HG02798 (cell line): ENCODE measurements at regions not wholly inside any gene's neighbourhood (a gene's known extent, or its start where the extent isn't known, plus 50 kb on each side); places are given as distances from the start of the nearest gene placed in this dataset.

Source experiments
- ATAC-seq: cut with Tn5 transposase; IDR thresholded peaks from one replicate; pipeline ENCODE4 v1.9.1; 2021; ENCODE audit warnings: mild to moderate bottlenecking; ENCODE audit not compliant: unreplicated experiment, poor library complexity

GRCh38 chr6:145283856-145284255 is 451.5 kb downstream of the EPM2A start:
- no peak for ATAC-seq

GRCh38 chr6:145286916-145287315 is 448.4 kb downstream of the EPM2A start:
- ATAC-seq = no peak

DNA sequence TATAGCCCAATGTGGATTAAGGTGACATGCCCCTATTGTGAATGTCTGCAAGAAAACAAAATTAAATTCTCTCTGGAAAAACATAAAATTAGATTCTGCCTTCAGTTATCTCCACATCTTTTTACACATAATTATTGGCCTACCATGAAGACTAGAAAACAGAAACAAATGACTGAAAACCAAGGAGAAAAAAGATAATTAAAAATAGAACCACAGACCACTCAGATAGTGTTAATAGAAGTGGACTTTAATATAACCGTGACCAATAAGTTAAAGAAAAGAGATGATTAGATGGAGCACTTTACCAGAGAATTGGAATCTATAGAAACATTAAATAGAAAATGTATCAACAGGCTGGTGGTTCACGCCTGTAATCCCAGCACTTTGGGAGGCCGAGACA is 445.7 kb downstream of the EPM2A start:
- ATAC-seq = no peak

DNA sequence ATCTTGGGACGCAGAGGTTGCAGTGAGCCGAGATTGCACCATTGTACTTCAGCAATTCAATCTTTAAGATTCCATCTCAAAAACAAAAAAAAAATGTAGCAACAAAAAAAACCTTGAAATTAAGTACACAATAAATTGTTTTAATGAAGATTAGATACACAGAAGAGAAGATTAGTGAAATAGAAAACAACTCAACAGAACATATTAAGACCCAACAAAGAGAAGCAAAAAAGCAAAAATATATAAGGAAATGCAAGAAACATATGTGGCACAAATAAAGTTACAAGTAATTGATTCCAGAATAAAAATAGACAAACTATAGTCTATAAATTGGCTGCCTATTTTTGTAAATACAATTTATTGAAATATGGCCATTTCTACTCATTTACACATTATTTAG is 445.2 kb downstream of the EPM2A start:
- ATAC-seq = no peak

DNA sequence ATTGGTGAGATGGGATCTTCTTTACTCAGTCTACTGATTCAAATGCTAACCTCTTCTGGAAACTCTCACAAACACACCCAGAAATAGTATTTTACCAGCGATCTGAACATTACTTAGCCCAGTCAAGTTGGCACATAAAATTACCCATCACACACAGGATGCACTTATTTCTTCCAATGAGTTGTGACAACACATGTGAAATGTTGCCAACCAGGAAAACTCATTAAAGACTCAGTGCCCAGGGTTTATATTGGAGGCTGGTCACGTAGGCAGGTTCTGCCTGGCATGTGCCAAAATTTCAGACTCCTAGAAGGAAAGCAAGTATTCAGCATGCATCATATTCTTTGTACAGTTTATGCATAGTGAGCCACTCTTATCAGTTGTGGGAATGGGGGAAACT is 443.3 kb downstream of the EPM2A start:
- no peak for ATAC-seq

DNA sequence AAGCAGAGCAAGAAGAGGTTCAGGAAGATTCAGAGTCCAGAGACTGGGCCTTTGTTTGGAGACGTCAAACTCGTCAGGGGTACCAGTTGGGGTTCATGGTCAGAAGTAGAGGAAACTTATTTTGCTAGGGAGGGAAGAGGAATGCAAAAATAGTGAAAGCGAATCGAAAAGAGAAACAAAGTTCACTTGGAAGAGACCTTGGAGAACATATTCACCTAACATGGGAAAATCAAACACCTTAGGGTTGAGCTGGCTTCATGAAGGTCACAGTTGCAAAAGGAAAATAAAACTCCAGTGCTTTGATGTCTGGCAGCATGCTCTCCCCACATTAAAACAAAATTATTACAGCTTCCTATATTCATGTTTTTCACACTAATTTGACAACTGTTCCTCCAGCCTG is 440.4 kb downstream of the EPM2A start:
- no peak for ATAC-seq

- no peak for ATAC-seq
Observed at GRCh38 chr6:145295746-145296145, 439.6 kb downstream of the EPM2A start.

- ATAC-seq = no peak
Observed at GRCh38 chr6:145305670-145306069, 429.6 kb downstream of the EPM2A start.

- ATAC-seq = no peak
Observed at GRCh38 chr6:145306489-145306888, 428.8 kb downstream of the EPM2A start.

DNA sequence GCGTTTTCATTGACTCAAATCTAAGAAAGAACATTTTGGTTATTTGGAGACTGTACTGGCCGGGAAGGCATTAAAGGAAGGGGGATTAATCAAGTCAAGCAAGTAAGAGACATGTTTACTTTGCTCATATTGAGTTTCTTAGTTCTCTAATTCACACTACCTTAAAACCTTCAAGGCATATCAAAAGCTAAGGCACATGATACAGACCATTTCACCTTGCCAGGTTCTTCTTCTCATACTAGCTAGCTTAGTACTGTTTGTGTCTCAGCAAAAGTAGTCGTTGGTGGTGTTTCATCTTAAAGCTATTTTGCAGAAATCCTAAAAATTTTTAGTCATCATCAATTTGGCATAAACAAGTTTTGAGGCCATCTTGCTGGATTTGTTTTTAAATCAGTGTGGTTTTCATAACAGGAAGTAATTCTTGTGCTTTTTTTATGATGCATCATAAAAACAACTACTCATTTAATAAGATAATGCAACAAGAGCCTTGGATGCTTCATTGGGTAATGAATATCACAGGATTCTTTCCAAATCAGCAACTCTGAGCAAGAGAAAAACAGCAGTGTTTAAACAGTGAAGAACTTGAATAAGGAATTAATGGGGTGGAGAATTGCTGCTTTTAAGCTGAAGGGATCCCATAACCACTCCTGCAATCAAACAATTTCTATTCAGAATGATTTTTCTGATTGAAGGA is 425.3 kb downstream of the EPM2A start:
- no peak for ATAC-seq

GRCh38 chr6:145312481-145312880 is 422.8 kb downstream of the EPM2A start:
- no peak for ATAC-seq

- ATAC-seq = no peak
Observed at GRCh38 chr6:145313041-145313855, 422.1 kb downstream of the EPM2A start.

GRCh38 chr6:145315982-145316600 is 419.2 kb downstream of the EPM2A start:
- ATAC-seq = no peak

- ATAC-seq = no peak
Observed at GRCh38 chr6:145318952-145319351, 416.4 kb downstream of the EPM2A start.

- ATAC-seq = no peak
Observed at GRCh38 chr6:145319605-145320004, 415.7 kb downstream of the EPM2A start.

- no peak for ATAC-seq
Observed at GRCh38 chr6:145323646-145324045, 411.7 kb downstream of the EPM2A start.

GRCh38 chr6:145327586-145327985 is 407.7 kb downstream of the EPM2A start:
- ATAC-seq = no peak

DNA sequence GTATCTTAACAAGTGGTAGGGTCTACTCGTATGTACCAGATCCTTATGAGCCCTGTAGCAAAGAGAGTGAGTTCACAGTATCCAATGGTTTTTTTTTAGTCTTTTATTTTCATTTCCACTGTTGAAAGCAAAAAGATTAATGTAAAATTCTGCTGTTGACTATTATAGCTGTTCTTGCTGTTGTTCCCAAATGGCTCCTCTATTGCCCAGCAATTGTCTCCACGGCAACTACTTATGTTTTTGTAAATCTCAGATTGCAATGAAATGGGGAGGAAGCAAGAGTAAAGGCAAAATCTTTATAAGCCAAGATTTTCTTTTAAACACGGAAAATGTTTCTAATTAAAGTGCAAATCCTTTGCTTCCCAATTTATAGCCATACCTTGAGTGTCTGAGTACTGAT is 406.1 kb downstream of the EPM2A start:
- ATAC-seq = no peak

- no peak for ATAC-seq
Observed at GRCh38 chr6:145331066-145331465, 404.3 kb downstream of the EPM2A start.

DNA sequence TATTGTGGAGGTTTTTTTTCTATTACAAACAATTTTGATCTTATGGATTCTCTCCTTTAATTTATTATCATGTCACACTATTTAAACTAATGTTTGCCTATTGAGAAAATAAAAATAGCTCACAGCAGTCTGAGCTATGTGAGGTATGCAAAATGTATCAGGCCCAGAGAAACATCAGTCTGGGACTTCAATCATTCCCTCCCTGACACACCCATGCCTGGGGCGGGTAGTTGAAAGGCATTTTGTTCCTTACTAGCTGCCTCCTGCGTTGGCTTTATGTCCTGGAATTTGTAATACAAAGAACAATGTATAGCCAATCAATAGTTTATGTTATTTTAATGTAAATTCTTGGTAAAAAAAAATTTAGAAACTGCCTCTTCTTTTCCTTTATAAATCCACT is 403.3 kb downstream of the EPM2A start:
- ATAC-seq = no peak

GRCh38 chr6:145336119-145336518 is 399.2 kb downstream of the EPM2A start:
- ATAC-seq = no peak
